Heart left ventricle (tissue), 13 donors: ENCODE measurements at regions not wholly inside any gene's neighbourhood (a gene's known extent, or its start where the extent isn't known, plus 50 kb on each side); places are given as distances from the start of the nearest gene placed in this dataset.

Source experiments
- CTCF ChIP-seq, 12 donors: fragments of 200-600 bp; sonication (generic) in 4 of 12; IDR thresholded peaks; one replicate each; pipeline versions ENCODE4 v1.5.0 to v1.8.0; 2018 to 2022; ENCODE audit warnings: antibody characterized with exemption in 12 of 12, mild to moderate bottlenecking in 5 of 12
- POLR2A ChIP-seq, 2 donors: fragments of 450-650 bp; IDR thresholded peaks; one replicate each; pipeline ENCODE4 v1.6.1; 2017; ENCODE audit warnings: antibody characterized with exemption in 2 of 2, mild to moderate bottlenecking in 2 of 2, moderate library complexity in 2 of 2
- donor health status: ischemic (EF 13 %, LVEDD 7.1; RV severe dilation, severe dysfunction).
- donor health status: DM: no; HTN: yes; CAD: no.
- donor health status: DM: no; HTN: no; CAD: no.
- donor health status: ischemic (EF 25% LVEDD 6.9; RV normal size, moderate dysfunction).
- donor health status: ischemic (EF 25% LVEDD 5.7; RV mildly dilated, moderate dysfunction).
- donor health status: ischemic (EF 35%, LVEDD 5.7; RV mildly dilated, moderate dysfunction).
- donor health status: nonischemic (EF 11% LVEDD 7.7; RV severe dilation, severe dysfunction).
- donor health status: DM: yes; HTN: yes; CAD: no.
- donor health status: PGD.
- donor health status: ischemic (EF 29% LVEDD 5.4; RV normal size, mild dysfunction).
- donor health status: nonischemic (EF 23%, LVEDD 6.1; RV moderate dilation, normal function).

DNA sequence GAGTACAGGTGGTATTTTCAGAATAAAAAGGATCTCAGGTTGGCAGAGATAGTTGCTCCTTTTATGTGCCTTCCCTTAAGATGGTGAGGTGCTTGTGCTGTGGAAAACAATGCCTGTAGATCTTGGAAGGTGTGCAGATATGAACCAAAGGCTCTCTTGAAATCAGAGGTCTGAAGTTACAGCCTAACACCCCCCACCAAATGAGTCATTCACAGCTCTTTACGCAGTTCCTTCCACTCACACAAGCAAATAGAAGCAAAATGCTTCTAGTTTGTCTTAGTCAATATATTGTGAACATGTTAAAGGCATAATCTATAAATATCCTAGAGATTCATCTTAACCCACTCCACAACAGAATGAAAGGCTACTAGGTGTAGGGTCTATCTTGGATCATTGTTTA lies 128.9 kb upstream of the NR5A2 start:
- TF ChIP-seq CTCF (IDR thresholded peaks at IDR 0.05) = no peak
- TF ChIP-seq POLR2A (IDR thresholded peaks at IDR 0.05) = no peak
